ENCODE measurements at regions not wholly inside any gene's neighbourhood (a gene's known extent, or its start where the extent isn't known, plus 50 kb on each side); places are given as distances from the start of the nearest gene placed in this dataset.

- no peak for DNase-seq (ENCODE audit: low read depth in 2 of 2)
These were observed 61.6 kb upstream of the GPR26 start for GRCh38 chr10:123604506-123604905.

- DNase-seq (ENCODE audit: low read depth in 2 of 2), result no peak
These were observed 60.1 kb upstream of the GPR26 start for GRCh38 chr10:123606006-123606405.

- DNase-seq (ENCODE audit: low read depth in 2 of 2), result no peak
These were observed 59.2 kb upstream of the GPR26 start for GRCh38 chr10:123606955-123607354.

GRCh38 chr10:123607386-123607785 lies 58.8 kb upstream of the GPR26 start:
- no peak for DNase-seq (ENCODE audit: low read depth in 2 of 2)

- DNase-seq (ENCODE audit: low read depth in 2 of 2), result no peak
These were observed 58.1 kb upstream of the GPR26 start for GRCh38 chr10:123608047-123608446.

GRCh38 chr10:123611243-123611642 lies 54.9 kb upstream of the GPR26 start:
- DNase-seq (ENCODE audit: low read depth in 2 of 2), result no peak

GRCh38 chr10:123611876-123612275 lies 54.3 kb upstream of the GPR26 start:
- DNase-seq (ENCODE audit: low read depth in 2 of 2), result no peak

GRCh38 chr10:123613346-123613850 lies 52.8 kb upstream of the GPR26 start:
- no peak for DNase-seq (ENCODE audit: low read depth in 2 of 2)

GRCh38 chr10:123614888-123615287 lies 51.3 kb upstream of the GPR26 start:
- peak in 1 of 2 donors; percentile 8 for DNase-seq (ENCODE audit: low read depth in 2 of 2)
